Neutrophil (primary cell): ENCODE measurements at regions not wholly inside any gene's neighbourhood (a gene's known extent, or its start where the extent isn't known, plus 50 kb on each side); places are given as distances from the start of the nearest gene placed in this dataset.

Experiments used
- H3K27ac ChIP-seq: fragments of 200-600 bp; sonication (generic); 2 replicates; pipeline ENCODE4 v1.5.1; 2016; ENCODE audit warnings: mild to moderate bottlenecking, moderate library complexity
- H3K27me3 ChIP-seq: fragments of 200-600 bp; sonication (generic); 2 replicates; pipeline ENCODE4 v1.6.0; 2016; ENCODE audit warnings: mild to moderate bottlenecking
- H3K36me3 ChIP-seq: fragments of 200-600 bp; sonication (generic); 2 replicates; pipeline ENCODE4 v1.5.1; 2017
- H3K4me1 ChIP-seq, 2 experiments: fragments of 200-600 bp in 1 of 2; sonication (generic) in 1 of 2; 1 replicate in 1 of 2; 2 replicates in 1 of 2; pipeline versions ENCODE4 v1.5.1 to v1.6.1; 2013 to 2016; ENCODE audit warnings: low read depth in 1 of 2, low read length in 1 of 2, mild to moderate bottlenecking in 1 of 2, moderate library complexity in 1 of 2; ENCODE audit not compliant: control insufficient read depth in 1 of 2, insufficient read depth in 1 of 2
- H3K4me3 ChIP-seq, 2 experiments: fragments of 200-600 bp in 1 of 2; sonication (generic) in 1 of 2; 1 replicate in 1 of 2; 2 replicates in 1 of 2; pipeline ENCODE4 v1.5.1; 2013 to 2016; ENCODE audit warnings: low read depth in 1 of 2, low read length in 1 of 2, mild to moderate bottlenecking in 1 of 2, moderate library complexity in 1 of 2
- H3K9me3 ChIP-seq: fragments of 200-600 bp; sonication (generic); 2 replicates; pipeline ENCODE4 v1.5.1; 2016
- TF ChIP-seq, protein P1 (sequence below): fragments of 200-600 bp; sonication (generic); IDR thresholded peaks from 2 replicates; pipeline ENCODE4 v1.5.1; 2016; ENCODE audit warnings: antibody characterized with exemption

DNA sequence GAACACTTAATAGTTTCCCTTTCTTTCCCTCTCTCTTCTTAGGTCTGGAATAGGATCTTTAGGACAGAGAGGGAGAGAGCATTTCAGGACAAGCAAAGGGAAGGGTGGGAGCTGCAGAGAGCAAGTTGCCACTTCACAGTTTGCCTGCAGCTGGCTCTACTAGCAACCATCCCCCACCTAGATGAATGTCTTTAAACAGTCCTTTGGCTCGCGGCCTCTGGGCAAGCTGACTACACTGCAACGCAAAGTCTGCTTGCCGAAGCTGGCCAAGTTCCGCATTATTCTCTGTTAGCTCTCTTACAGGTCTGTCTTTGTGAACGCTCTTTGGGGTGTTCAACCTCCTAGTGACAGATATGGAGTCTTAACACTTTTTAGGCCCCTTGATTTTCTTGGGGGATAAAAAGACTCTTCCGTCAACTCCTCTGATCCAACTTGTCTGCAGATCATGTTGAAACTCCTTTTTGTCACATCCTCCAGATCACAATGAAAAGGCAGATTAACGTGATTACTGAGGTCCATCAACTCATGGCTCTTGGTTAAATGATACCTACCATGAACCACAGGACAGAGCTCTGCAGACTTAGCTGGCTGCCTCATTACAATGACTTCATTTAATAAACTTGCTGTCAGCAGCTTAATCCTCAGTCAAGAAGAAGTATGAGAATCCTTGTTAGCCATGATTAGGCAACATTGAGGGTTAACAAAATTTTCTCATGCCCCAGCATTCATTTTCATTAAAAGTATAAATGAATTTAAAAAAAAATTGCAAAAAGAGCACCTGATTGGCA is 74.6 kb downstream of the SLC4A3 start:
- no peak overlapping the region for H3K27ac ChIP-seq
- H3K36me3 ChIP-seq = no peaks in the 10 kb centered on the region
- no peaks in the 10 kb centered on the region for H3K4me1 ChIP-seq
- H3K27me3 ChIP-seq = peaks cover 82% of the 10 kb centered on the region
- H3K9me3 ChIP-seq = no peaks in the 10 kb centered on the region
- TF ChIP-seq, protein P1, sequence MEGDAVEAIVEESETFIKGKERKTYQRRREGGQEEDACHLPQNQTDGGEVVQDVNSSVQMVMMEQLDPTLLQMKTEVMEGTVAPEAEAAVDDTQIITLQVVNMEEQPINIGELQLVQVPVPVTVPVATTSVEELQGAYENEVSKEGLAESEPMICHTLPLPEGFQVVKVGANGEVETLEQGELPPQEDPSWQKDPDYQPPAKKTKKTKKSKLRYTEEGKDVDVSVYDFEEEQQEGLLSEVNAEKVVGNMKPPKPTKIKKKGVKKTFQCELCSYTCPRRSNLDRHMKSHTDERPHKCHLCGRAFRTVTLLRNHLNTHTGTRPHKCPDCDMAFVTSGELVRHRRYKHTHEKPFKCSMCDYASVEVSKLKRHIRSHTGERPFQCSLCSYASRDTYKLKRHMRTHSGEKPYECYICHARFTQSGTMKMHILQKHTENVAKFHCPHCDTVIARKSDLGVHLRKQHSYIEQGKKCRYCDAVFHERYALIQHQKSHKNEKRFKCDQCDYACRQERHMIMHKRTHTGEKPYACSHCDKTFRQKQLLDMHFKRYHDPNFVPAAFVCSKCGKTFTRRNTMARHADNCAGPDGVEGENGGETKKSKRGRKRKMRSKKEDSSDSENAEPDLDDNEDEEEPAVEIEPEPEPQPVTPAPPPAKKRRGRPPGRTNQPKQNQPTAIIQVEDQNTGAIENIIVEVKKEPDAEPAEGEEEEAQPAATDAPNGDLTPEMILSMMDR = no peak
- no peak overlapping the region for H3K4me3 ChIP-seq

DNA sequence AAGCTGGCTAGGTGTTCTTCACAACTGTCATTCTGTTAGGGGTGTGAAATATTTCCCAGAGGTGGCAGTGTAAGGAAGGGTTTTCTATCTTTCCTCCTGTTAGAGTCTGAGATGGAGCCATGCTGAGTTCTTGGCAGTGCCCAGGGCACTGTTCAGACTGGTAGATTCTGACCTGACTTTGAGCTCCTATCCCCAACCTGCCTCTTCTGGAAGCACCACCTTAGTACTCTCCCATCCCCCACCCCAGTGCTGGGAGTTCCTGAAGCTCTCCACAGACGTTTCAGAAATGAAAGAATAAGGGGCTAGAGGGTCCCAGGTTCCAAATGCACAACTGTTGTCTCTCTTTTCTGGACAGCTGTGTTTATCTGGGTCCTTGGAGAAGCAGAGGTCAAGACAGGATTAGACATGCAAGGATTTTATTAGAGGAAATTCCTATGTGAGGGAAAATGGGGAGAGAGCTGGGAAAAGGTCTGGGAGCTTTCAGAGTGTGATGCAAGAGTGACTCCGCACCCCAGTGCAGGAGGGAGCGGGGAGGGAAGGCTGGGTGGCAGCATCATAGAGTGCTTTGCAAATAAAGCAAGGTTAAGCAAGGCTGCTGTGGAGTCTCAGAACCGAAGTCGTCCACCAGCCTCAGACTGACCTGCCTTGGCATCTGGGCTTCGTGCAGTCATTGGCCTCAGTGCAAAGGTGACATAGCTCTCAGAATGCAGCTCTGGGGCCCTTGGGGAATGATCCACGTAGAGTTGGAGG is 75.5 kb downstream of the SLC4A3 start:
- Histone ChIP-seq H3K36me3 (no peaks in the 10 kb centered on the region), H3K4me1 (no peaks in the 10 kb centered on the region), H3K27ac (no peak overlapping the region), H3K27me3 (peaks cover 74% of the 10 kb centered on the region), H3K4me3 (no peak overlapping the region), H3K9me3 (no peaks in the 10 kb centered on the region)
- TF ChIP-seq, protein P1 = no peak

GRCh38 chr2:219704878-219705277 is 77.4 kb downstream of the SLC4A3 start:
- Histone ChIP-seq H3K4me1 (no peaks in the 10 kb centered on the region), H3K27ac (no peak overlapping the region), H3K36me3 (no peaks in the 10 kb centered on the region), H3K9me3 (no peaks in the 10 kb centered on the region), H3K4me3 (no peak overlapping the region), H3K27me3 (peaks cover 61% of the 10 kb centered on the region)
- TF ChIP-seq, protein P1 = no peak

DNA sequence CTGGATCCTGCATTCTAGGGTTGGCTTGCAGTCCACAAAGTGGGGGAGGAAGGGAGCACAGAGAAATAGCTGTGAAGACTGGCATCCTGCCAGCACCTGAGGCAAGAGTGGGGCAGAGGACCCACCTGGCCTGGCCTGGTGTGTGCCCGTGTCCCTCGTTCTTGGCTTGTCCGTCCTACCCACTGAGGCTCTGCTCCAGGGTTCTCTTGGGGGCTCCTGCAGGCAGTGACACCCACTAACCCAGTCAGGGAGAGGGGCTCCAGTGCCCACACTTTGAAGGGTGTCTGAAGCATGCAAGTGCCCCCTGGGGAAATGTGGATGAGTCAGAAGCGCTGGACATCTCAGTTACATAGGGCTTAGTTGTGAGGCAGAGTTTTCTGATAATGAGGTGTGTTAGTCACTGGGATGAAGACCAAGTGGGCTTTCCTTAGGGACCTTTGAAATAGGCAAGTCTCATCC is 79.4 kb downstream of the SLC4A3 start:
- H3K27me3 ChIP-seq = peaks cover 53% of the 10 kb centered on the region
- no peak overlapping the region for H3K27ac ChIP-seq
- H3K4me3 ChIP-seq = no peak overlapping the region
- H3K36me3 ChIP-seq = no peaks in the 10 kb centered on the region
- H3K4me1 ChIP-seq = no peaks in the 10 kb centered on the region
- no peaks in the 10 kb centered on the region for H3K9me3 ChIP-seq
- TF ChIP-seq, protein P1 = no peak

GRCh38 chr2:219707496-219708285 is 80.3 kb downstream of the SLC4A3 start:
- no peak overlapping the region for H3K4me3 ChIP-seq
- H3K27ac ChIP-seq = no peak overlapping the region
- no peaks in the 10 kb centered on the region for H3K9me3 ChIP-seq
- H3K27me3 ChIP-seq = peaks cover 51% of the 10 kb centered on the region
- H3K4me1 ChIP-seq = no peaks in the 10 kb centered on the region
- TF ChIP-seq, protein P1 = no peak
- H3K36me3 ChIP-seq = no peaks in the 10 kb centered on the region
